Upper lobe of left lung (tissue), 4 donors: ENCODE measurements at regions not wholly inside any gene's neighbourhood (a gene's known extent, or its start where the extent isn't known, plus 50 kb on each side); places are given as distances from the start of the nearest gene placed in this dataset.

Experiments used
- EP300 ChIP-seq, 4 donors: sonication (generic); formaldehyde crosslinking; IDR thresholded peaks; one replicate each; pipeline ENCODE4 v1.5.1; 2017; ENCODE audit warnings: antibody characterized with exemption in 4 of 4, control low read depth in 2 of 4
- POLR2A ChIP-seq, 4 donors: fragments of 450-650 bp; IDR thresholded peaks; one replicate each; pipeline ENCODE4 v1.5.1; 2016 to 2017; ENCODE audit warnings: antibody characterized with exemption in 4 of 4, mild to moderate bottlenecking in 2 of 4
- POLR2AphosphoS5 ChIP-seq, 2 donors: sonication (generic); formaldehyde crosslinking; IDR thresholded peaks; one replicate each; pipeline ENCODE4 v1.5.1; 2017; ENCODE audit warnings: antibody characterized with exemption in 2 of 2
- TF ChIP-seq, protein P1 (sequence below), 6 experiments: fragments of 450-650 bp in 4 of 6; fragments of 200-600 bp in 2 of 6; sonication (generic) in 2 of 6; IDR thresholded peaks; one replicate each; pipeline ENCODE4 v1.5.1; 2016 to 2019; ENCODE audit warnings: antibody characterized with exemption in 6 of 6

DNA sequence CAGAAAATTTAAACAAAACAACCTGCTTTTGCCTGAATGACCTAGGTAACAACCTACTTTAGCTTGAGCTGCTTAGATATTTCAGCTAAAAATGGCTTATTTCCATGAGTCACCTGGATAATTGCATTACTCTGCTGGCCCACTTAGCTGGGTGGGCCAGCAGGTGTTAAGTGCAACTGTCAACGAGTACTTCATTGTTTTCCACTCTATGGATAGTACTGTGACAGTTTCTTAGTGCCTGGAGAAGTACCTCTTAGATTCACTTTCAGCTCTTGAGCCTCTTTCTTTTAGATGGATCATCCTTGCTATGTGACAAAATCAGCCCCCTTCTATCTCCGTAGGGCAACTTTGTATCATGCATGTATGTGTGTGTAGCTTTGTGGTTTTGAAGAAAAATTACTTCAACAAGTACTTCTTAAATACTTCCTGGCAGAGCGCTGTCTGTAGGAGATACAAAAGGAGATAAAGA is 368.2 kb upstream of the ATP2B1 start:
- TF ChIP-seq, protein P1, sequence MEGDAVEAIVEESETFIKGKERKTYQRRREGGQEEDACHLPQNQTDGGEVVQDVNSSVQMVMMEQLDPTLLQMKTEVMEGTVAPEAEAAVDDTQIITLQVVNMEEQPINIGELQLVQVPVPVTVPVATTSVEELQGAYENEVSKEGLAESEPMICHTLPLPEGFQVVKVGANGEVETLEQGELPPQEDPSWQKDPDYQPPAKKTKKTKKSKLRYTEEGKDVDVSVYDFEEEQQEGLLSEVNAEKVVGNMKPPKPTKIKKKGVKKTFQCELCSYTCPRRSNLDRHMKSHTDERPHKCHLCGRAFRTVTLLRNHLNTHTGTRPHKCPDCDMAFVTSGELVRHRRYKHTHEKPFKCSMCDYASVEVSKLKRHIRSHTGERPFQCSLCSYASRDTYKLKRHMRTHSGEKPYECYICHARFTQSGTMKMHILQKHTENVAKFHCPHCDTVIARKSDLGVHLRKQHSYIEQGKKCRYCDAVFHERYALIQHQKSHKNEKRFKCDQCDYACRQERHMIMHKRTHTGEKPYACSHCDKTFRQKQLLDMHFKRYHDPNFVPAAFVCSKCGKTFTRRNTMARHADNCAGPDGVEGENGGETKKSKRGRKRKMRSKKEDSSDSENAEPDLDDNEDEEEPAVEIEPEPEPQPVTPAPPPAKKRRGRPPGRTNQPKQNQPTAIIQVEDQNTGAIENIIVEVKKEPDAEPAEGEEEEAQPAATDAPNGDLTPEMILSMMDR (IDR thresholded peaks at IDR 0.05), result no peak
- TF ChIP-seq POLR2A (IDR thresholded peaks at IDR 0.05), result no peak
- TF ChIP-seq POLR2AphosphoS5 (IDR thresholded peaks at IDR 0.05), result no peak
- TF ChIP-seq EP300 (IDR thresholded peaks at IDR 0.05), result no peak
